Activated CD4-positive, alpha-beta memory T cell treated with anti-CD3 and anti-CD28 coated beads for 36 hours (primary cell): ENCODE measurements at regions not wholly inside any gene's neighbourhood (a gene's known extent, or its start where the extent isn't known, plus 50 kb on each side); places are given as distances from the start of the nearest gene placed in this dataset.

Experiments used
- CTCF ChIA-PET: fragments of 350-600 bp; sonication (Branson Sonifier 250); formaldehyde crosslinking; loops from one replicate; lab custom pipeline; 2021; ENCODE audit warnings: antibody characterized with exemption, inconsistent platforms; lab: Charles Lee
- POLR2A ChIA-PET: fragments of 350-600 bp; sonication (Branson Sonifier 250); formaldehyde crosslinking; loops from one replicate; lab custom pipeline; 2021; ENCODE audit warnings: antibody characterized with exemption; lab: Charles Lee
- DNase-seq: peaks from one replicate; pipeline ENCODE4 v3.0.0-alpha.2; 2020
- H3K27ac Mint-ChIP-seq: one replicate; pipeline ENCODE4 v1.8.0; 2021; ENCODE audit warnings: mixed read lengths
- H3K27me3 Mint-ChIP-seq: one replicate; pipeline ENCODE4 v1.8.0; 2021; ENCODE audit warnings: mixed read lengths
- H3K36me3 Mint-ChIP-seq: one replicate; pipeline ENCODE4 v1.8.0; 2021; ENCODE audit warnings: mixed read lengths
- H3K4me1 Mint-ChIP-seq: one replicate; pipeline ENCODE4 v1.8.0; 2021; ENCODE audit warnings: low read depth, mixed read lengths
- H3K4me3 Mint-ChIP-seq: one replicate; pipeline ENCODE4 v1.8.0; 2021; ENCODE audit warnings: mild to moderate bottlenecking, mixed read lengths
- H3K9me3 Mint-ChIP-seq: one replicate; pipeline ENCODE4 v1.8.0; 2021; ENCODE audit warnings: mixed read lengths
- intact Hi-C: fragments of 100-400 bp; cut with micrococcal nuclease; formaldehyde crosslinking; loops from one replicate; pipeline ENCODE4 v1.15.1; 2023

DNA sequence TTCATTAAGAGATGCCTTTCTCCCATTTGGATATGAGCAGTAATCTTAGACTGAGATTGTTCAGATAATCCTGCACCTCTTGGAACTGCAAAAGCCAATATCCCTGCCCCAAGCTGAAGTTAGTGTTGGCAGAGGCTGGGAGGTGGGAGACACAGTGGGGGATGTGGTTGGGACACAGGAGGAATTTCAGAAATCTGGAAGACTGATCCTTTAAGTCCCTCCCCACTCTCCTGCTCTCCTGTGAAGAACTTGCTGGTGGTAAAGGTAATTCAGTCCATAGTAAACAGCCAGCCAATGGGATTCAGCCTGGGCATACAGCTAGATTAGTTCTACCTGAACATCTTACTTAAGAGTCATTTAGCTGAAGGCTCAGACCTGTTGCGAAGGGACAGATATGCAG lies 50.0 kb upstream of the TMEM178A start:
- H3K4me1 Mint-ChIP-seq = peaks cover 6% of the 10 kb centered on the region
- DNase-seq = no peak
- CTCF ChIA-PET = no interaction called here
- no peak overlapping the region for H3K4me3 Mint-ChIP-seq
- H3K27ac Mint-ChIP-seq = no peak overlapping the region
- H3K36me3 Mint-ChIP-seq = no peaks in the 10 kb centered on the region
- no peaks in the 10 kb centered on the region for H3K9me3 Mint-ChIP-seq
- POLR2A ChIA-PET = no interaction called here
- peaks cover 25% of the 10 kb centered on the region for H3K27me3 Mint-ChIP-seq
- intact Hi-C loops = no loop called here
